GM12878 (cell line): ENCODE measurements at regions not wholly inside any gene's neighbourhood (a gene's known extent, or its start where the extent isn't known, plus 50 kb on each side); places are given as distances from the start of the nearest gene placed in this dataset.
A peak's percentile ranks its signal among the peaks of the same experiment; 100 is the strongest.

Source experiments
- ATAC-seq: fragments of 200-7000 bp; cut with Tn5 transposase; 3 replicates; pipeline ENCODE4 v1.9.1; 2020; ENCODE audit warnings: mild to moderate bottlenecking, moderate library complexity
- BruUV-seq: library from RNA; stranded (reverse); fragments of 400-500 nt; replicated peaks from 2 replicates; lab custom pipeline; 2021; lab: Mats Ljungman, UMichigan
- CTCF ChIA-PET: fragments of 300-600 bp; sonication (Branson Sonifier 250); formaldehyde crosslinking; extraction: SDS; loops from one replicate; lab custom pipeline; 2021; ENCODE audit warnings: inconsistent platforms; lab: Yijun Ruan, JAX
- POLR2A ChIA-PET: fragments of 350-600 bp; formaldehyde crosslinking; extraction: SDS; loops from one replicate; lab custom pipeline; 2021; ENCODE audit warnings: inconsistent platforms; lab: Charles Lee
- RAD21 ChIA-PET: fragments of 300-600 bp; sonication (Branson Sonifier 250); formaldehyde crosslinking; loops from one replicate; lab custom pipeline; 2023; ENCODE audit warnings: antibody characterized with exemption; ENCODE audit not compliant: unreplicated experiment; lab: Charles Lee
- SMC1A ChIA-PET: fragments of 300-600 bp; sonication (Branson Sonifier 250); formaldehyde crosslinking; loops from one replicate; lab custom pipeline; 2023; ENCODE audit not compliant: unreplicated experiment, uncharacterized antibody; lab: Charles Lee
- DNase-seq: peaks from one replicate; pipeline ENCODE4 v3.0.0-alpha.2; 2011; ENCODE audit warnings: low read depth, low spot score
- FAIRE-seq: peaks from 3 replicates; lab custom pipeline; 2011; peaks lifted over from hg19 to GRCh38; lab: Jason Lieb, UNC
- H2AFZ ChIP-seq: 2 replicates; pipeline ENCODE4 v1.6.0; 2011; ENCODE audit warnings: low read depth, low read length, control low read depth; ENCODE audit not compliant: control insufficient read depth
- H3K27ac ChIP-seq: 2 replicates; pipeline ENCODE4 v1.5.1; 2011; ENCODE audit warnings: control low read depth; ENCODE audit not compliant: control insufficient read depth, insufficient read depth
- H3K27me3 ChIP-seq, 2 experiments: replicated peaks in 1 of 2; 2 replicates each; pipeline versions ENCODE4 v1.6.0 to v1.6.1; 2011; ENCODE audit warnings: low read length in 1 of 2; ENCODE audit not compliant: control insufficient read depth in 2 of 2, insufficient read depth in 2 of 2
- H3K36me3 ChIP-seq, 2 experiments: 2 replicates each; pipeline ENCODE4 v1.5.1; 2011; ENCODE audit warnings: low read length in 1 of 2; ENCODE audit not compliant: control insufficient read depth in 2 of 2, insufficient read depth in 2 of 2
- H3K4me1 ChIP-seq: 2 replicates; pipeline ENCODE4 v1.6.1; 2011; ENCODE audit warnings: mild to moderate bottlenecking, low read length, moderate library complexity, mixed read lengths; ENCODE audit not compliant: control insufficient read depth, insufficient read depth
- H3K4me2 ChIP-seq: 2 replicates; pipeline ENCODE4 v1.6.0; 2011; ENCODE audit warnings: control low read depth; ENCODE audit not compliant: control insufficient read depth, insufficient read depth
- H3K4me3 ChIP-seq: fragments of 200-600 bp; sonication (generic); 2 replicates; pipeline ENCODE4 v1.5.1; 2016
- H3K79me2 ChIP-seq: 2 replicates; pipeline ENCODE4 v1.6.0; 2011; ENCODE audit warnings: low read length; ENCODE audit not compliant: control insufficient read depth, insufficient read depth
- H3K9ac ChIP-seq: 2 replicates; pipeline ENCODE4 v1.8.0; 2011; ENCODE audit warnings: low read length, control low read depth, mixed read lengths; ENCODE audit not compliant: control insufficient read depth, insufficient read depth
- H3K9me3 ChIP-seq: replicated peaks from 3 replicates; pipeline ENCODE4 v1.5.1; 2011; ENCODE audit warnings: mild to moderate bottlenecking, low read length; ENCODE audit not compliant: control insufficient read depth, insufficient read depth
- H4K20me1 ChIP-seq: 2 replicates; pipeline ENCODE4 v1.6.0; 2011; ENCODE audit not compliant: control insufficient read depth, insufficient read depth
- ASH2L ChIP-seq: fragments of 300-600, 200-600 bp; sonication (generic); IDR thresholded peaks from 2 replicates; pipeline ENCODE4 v1.6.1; 2017; ENCODE audit warnings: low read depth, mild to moderate bottlenecking, borderline replicate concordance
- BACH1 ChIP-seq: fragments of 450-650 bp; IDR thresholded peaks from 2 replicates; pipeline ENCODE4 v1.6.1; 2017; ENCODE audit warnings: mild to moderate bottlenecking, borderline replicate concordance
- BCL11A ChIP-seq: IDR thresholded peaks from 2 replicates; pipeline ENCODE4 v1.6.1; 2011; ENCODE audit warnings: low read depth, low read length
- BCLAF1 ChIP-seq: fragments of 450-650 bp; IDR thresholded peaks from 2 replicates; pipeline ENCODE4 v1.6.1; 2017; ENCODE audit warnings: antibody characterized with exemption, mild to moderate bottlenecking, moderate library complexity
- DPF2 ChIP-seq: fragments of 450-650 bp; IDR thresholded peaks from 2 replicates; pipeline ENCODE4 v1.6.1; 2017; ENCODE audit warnings: mild to moderate bottlenecking
- FOS ChIP-seq: IDR thresholded peaks from 3 replicates; pipeline ENCODE4 v1.6.1; 2011; ENCODE audit warnings: borderline replicate concordance; ENCODE audit not compliant: insufficient read length; ENCODE audit errors: extremely low read depth
- HDAC6 ChIP-seq: fragments of 200-600 bp; sonication (generic); IDR thresholded peaks from one replicate; pipeline ENCODE4 v1.8.0; 2017; ENCODE audit warnings: antibody characterized with exemption; ENCODE audit not compliant: unreplicated experiment
- HDGF ChIP-seq: fragments of 450-650 bp; IDR thresholded peaks from 2 replicates; pipeline ENCODE4 v1.6.1; 2016; ENCODE audit warnings: antibody characterized with exemption
- MEF2A ChIP-seq: IDR thresholded peaks from 2 replicates; pipeline ENCODE4 v1.6.1; 2011; ENCODE audit warnings: low read depth, mild to moderate bottlenecking, low read length, moderate library complexity; ENCODE audit not compliant: insufficient read depth
- MTA3 ChIP-seq: IDR thresholded peaks from 2 replicates; pipeline ENCODE4 v1.6.1; 2012; ENCODE audit warnings: low read length, inconsistent platforms, borderline replicate concordance
- PML ChIP-seq: IDR thresholded peaks from 2 replicates; pipeline ENCODE4 v1.6.1; 2012; ENCODE audit warnings: low read length, inconsistent platforms
- RBBP5 ChIP-seq: fragments of 200-600 bp; sonication (generic); conservative IDR thresholded peaks from 2 replicates; pipeline ENCODE4 v1.6.1; 2016
- STAT1 ChIP-seq: fragments of 450-650 bp; conservative IDR thresholded peaks from 2 replicates; pipeline ENCODE4 v1.6.1; 2014; ENCODE audit warnings: antibody characterized with exemption, mild to moderate bottlenecking
- TCF3 ChIP-seq: IDR thresholded peaks from 2 replicates; pipeline ENCODE4 v1.6.1; 2012; ENCODE audit warnings: low read depth, mild to moderate bottlenecking, low read length, borderline replicate concordance; ENCODE audit not compliant: insufficient read depth
- ZNF217 ChIP-seq: fragments of 450-650 bp; IDR thresholded peaks from 2 replicates; pipeline ENCODE4 v1.6.1; 2017; ENCODE audit warnings: antibody characterized with exemption, mild to moderate bottlenecking
- ZNF24 ChIP-seq: fragments of 450-650 bp; IDR thresholded peaks from 2 replicates; pipeline ENCODE4 v1.6.1; 2017; ENCODE audit warnings: antibody characterized with exemption, mild to moderate bottlenecking
- ZNF622 ChIP-seq: fragments of 450-650 bp; IDR thresholded peaks from 2 replicates; pipeline ENCODE4 v1.6.1; 2017; ENCODE audit warnings: mild to moderate bottlenecking, inconsistent platforms
- WGBS: methylation state at CpG from one replicate; pipeline ENCODE4 v1.1.6; 2016; ENCODE audit warnings: low lambda C conversion rate; ENCODE audit not compliant: insufficient replicate concordance, insufficient coverage; ENCODE audit errors: missing lambda C conversion rate; 5-methylcytosine and 5-hydroxymethylcytosine counted together
- in situ Hi-C: fragments of 300-500 bp; cut with MboI; formaldehyde crosslinking; loops from 9 replicates; pipeline ENCODE4 v1.14.3; 2018; ENCODE audit warnings: mixed read lengths
- intact Hi-C: fragments of 100-400 bp; cut with micrococcal nuclease; formaldehyde crosslinking; loops from one replicate; pipeline ENCODE4 v1.14.2; 2022; ENCODE audit not compliant: unreplicated experiment
- TF ChIP-seq, protein P1 (sequence below): fragments of 450-650 bp; formaldehyde crosslinking; IDR thresholded peaks from 2 replicates; pipeline ENCODE4 v1.4.0; 2020; ENCODE audit warnings: mild to moderate bottlenecking, moderate library complexity

DNA sequence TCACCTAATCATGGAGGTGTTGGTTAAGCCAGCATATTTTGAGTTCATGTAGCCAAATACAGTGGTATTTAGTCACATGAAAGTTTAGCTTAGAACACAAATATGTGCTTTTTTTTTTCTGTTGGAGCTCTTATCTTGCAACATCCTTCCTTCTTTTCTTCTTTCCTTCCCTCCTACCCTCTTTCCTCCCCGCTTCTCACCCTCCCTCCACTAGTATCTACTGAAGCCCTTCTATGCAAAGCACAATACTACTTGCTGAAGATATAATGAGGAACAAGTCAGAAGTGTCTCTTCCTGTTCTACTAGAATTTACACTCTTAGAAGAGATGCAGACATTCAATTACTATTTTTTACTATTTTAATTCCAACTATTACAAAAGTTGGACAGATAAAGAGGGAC is 105.0 kb upstream of the ITGA4 start (continued):
- TF ChIP-seq, protein P1, sequence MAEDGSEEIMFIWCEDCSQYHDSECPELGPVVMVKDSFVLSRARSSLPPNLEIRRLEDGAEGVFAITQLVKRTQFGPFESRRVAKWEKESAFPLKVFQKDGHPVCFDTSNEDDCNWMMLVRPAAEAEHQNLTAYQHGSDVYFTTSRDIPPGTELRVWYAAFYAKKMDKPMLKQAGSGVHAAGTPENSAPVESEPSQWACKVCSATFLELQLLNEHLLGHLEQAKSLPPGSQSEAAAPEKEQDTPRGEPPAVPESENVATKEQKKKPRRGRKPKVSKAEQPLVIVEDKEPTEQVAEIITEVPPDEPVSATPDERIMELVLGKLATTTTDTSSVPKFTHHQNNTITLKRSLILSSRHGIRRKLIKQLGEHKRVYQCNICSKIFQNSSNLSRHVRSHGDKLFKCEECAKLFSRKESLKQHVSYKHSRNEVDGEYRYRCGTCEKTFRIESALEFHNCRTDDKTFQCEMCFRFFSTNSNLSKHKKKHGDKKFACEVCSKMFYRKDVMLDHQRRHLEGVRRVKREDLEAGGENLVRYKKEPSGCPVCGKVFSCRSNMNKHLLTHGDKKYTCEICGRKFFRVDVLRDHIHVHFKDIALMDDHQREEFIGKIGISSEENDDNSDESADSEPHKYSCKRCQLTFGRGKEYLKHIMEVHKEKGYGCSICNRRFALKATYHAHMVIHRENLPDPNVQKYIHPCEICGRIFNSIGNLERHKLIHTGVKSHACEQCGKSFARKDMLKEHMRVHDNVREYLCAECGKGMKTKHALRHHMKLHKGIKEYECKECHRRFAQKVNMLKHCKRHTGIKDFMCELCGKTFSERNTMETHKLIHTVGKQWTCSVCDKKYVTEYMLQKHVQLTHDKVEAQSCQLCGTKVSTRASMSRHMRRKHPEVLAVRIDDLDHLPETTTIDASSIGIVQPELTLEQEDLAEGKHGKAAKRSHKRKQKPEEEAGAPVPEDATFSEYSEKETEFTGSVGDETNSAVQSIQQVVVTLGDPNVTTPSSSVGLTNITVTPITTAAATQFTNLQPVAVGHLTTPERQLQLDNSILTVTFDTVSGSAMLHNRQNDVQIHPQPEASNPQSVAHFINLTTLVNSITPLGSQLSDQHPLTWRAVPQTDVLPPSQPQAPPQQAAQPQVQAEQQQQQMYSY (CRISPR knock-in tag), result no peak
- TF ChIP-seq ASH2L, result no peak
- TF ChIP-seq BCLAF1, result no peak
- TF ChIP-seq ZNF24, result no peak

GRCh38 chr2:181354626-181355025 is 102.6 kb upstream of the ITGA4 start:
- Histone ChIP-seq H3K4me3 (no peak overlapping the region), H3K27me3 (no peaks in the 10 kb centered on the region), H3K4me1 (peaks cover 5% of the 10 kb centered on the region), H3K27ac (no peak overlapping the region), H3K79me2 (no peaks in the 10 kb centered on the region), H4K20me1 (no peaks in the 10 kb centered on the region), H3K4me2 (no peak overlapping the region), H2AFZ (no peak overlapping the region), H3K9ac (no peak overlapping the region), H3K9me3 (no peaks in the 10 kb centered on the region), H3K36me3 (no peaks in the 10 kb centered on the region)
- ChIA-PET POLR2A (no interaction called here), RAD21 (interaction anchor here (0.8 to 2.1 kb wide), 5 partner anchors 21 to 361 kb away, joined by 3 to 8 read pairs (median 3); no protein-coding TSS in a partner anchor), CTCF (interaction anchor here (1.2 to 2.3 kb wide), 4 partner anchors 9 to 25 kb away, joined by 3 to 7 read pairs (median 6); no protein-coding TSS in a partner anchor), SMC1A (interaction anchor here (0.9 to 2.5 kb wide), 14 partner anchors 8 to 250 kb away, joined by 3 to 12 read pairs (median 4); no protein-coding TSS in a partner anchor)
- BruUV-seq, result no TSS peak
- in situ Hi-C loops (no loop called here), intact Hi-C loops (loop anchor here (2.0 kb wide), 1 partner anchor 40 kb away; no protein-coding TSS in a partner anchor)
- DNase-seq, result no peak
- FAIRE-seq, result no peak
- WGBS, result 95% methylated on average over 3 of the region's 3 CpGs
- peak; percentile 46; the same call in 2 of the 3 replicates for ATAC-seq
- TF ChIP-seq DPF2 (no peak), BCL11A (no peak), MTA3 (no peak), FOS (no peak), HDAC6 (no peak), MEF2A (no peak), PML (no peak), RBBP5 (no peak), STAT1 (no peak), TCF3 (no peak), BACH1 (no peak), ZNF622 (no peak), ZNF217 (no peak), HDGF (no peak)
